HK-2 (cell line): ENCODE measurements at regions not wholly inside any gene's neighbourhood (a gene's known extent, or its start where the extent isn't known, plus 50 kb on each side); places are given as distances from the start of the nearest gene placed in this dataset.

Experiments used
- DNase-seq: peaks from one replicate; pipeline ENCODE4 v3.0.0-alpha.2; 2018; ENCODE audit not compliant: unreplicated experiment

GRCh38 chr14:95034788-95035187 lies 122.5 kb downstream of the DICER1 start:
- no peak for DNase-seq

GRCh38 chr14:95033682-95034632 lies 123.4 kb downstream of the DICER1 start:
- no peak for DNase-seq

DNA sequence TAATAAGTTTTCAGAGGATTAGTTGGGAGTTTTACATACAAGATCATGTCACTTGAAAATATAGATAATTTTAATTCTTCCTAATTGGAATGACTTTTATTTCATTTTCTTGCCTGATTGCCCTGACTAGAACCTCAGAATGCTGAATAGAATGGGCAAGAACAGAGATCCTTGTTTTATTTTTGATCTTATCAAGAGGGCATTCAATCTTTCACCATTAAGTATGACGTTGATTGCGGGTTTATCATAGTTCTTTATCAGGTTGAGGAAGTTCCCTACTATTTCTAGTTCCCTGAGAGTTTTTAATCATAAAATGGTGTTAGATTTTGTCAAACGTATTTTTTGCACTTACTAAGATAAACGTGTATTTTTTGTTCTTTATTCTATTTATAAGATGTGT lies 124.3 kb downstream of the DICER1 start:
- DNase-seq = no peak

- DNase-seq = no peak
These were observed 130.4 kb downstream of the DICER1 start for GRCh38 chr14:95026851-95027463.

GRCh38 chr14:95025941-95026340 lies 131.4 kb downstream of the DICER1 start:
- DNase-seq = no peak

DNA sequence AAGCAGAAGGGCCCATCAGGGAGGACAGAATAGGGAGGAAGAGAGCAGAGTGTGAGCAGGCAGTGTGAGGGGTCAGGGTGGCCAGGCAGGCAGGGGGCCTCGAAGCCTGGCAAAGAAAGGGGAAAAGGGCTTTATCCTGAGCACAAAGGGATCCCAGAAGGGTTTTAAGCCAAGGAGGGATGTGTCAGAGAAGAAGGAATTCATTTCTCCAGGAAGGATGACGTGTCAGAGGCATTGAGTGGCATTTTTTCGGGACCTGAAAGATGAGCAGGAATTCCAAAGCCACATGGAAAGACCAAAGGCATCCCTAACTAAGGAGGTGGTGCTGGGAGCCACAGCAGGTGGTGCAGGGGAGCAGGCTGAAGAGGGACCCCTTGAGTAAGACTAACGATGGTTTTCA lies 132.1 kb downstream of the DICER1 start:
- DNase-seq = no peak

- no peak for DNase-seq
These were observed 132.9 kb downstream of the DICER1 start for GRCh38 chr14:95024380-95024779.

- no peak for DNase-seq
These were observed 133.4 kb downstream of the DICER1 start for GRCh38 chr14:95023886-95024285.

DNA sequence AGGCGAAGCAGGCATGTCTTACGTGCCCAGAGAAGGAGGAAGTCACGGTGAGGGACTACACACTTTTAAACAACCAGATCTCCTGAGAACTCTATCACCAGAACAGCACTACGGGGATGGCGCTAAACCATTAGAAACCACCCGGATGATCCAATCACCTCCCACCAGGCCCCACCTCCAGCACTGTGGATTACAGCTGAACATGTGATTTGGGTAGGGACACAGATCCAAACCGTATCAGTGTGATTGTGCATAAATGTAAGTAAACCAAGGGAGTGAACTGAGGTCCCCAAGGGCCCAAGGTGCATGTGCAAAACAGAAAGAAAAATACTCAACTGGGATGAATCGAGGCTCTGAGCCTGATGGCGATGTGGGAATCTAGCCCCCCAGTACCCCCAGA lies 134.2 kb downstream of the DICER1 start:
- no peak for DNase-seq

DNA sequence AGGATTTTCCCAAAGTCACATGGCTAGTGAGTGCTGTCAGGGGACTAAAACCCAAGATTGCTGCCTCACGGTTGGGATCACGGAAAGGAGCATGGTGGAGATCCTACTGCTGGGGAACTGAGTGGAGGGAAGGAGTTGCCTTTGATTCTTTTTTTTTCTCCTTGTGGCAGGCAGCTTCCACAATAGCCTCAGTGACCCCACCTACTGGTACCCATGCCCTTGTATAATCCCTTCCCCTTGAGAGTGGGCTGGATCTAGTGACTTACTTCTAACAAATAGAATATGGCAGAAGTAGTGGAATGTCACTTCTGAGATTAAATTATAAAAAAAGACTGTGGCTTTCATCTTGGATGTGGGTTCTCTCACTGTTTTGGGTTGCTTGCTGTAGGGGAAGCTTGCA lies 135.7 kb downstream of the DICER1 start:
- DNase-seq = no peak

DNA sequence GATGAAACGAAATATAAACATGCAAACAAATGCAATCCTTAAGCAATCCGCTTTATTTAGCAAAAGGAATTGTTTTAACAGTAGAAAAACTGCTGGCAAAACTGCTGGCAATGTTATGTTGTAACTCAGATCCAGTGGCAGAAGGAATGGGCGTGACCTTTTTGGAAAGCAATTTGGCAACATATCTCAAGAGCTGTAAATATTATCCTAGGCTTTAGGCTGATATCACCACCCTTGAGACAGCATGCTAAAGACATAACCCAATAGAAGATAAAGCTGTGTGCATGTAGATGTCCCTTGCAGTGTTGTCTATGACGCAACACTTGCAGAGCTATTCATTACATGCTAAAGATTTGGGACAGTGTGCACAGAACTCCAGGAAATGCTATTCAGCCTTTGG lies 138.5 kb downstream of the DICER1 start:
- no peak for DNase-seq

DNA sequence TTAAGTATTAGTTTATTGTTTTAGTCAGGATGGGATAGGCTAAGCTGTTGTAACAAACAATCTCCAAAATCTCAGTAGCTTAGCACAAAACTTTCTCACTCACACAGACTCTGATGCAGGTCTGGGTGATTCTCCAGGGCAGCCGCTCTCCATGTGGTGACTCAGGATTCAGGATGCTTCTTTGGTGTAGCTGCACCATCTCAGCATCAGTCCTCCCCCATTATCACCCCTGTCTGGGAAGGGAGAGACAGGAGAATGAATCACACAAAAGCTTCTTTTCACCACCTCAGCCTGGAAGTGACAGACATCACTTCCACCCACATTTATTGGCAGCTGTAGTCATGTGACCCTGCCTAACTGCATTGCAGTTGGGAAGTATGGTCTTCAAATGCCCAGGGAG lies 142.3 kb downstream of the DICER1 start:
- no peak for DNase-seq

GRCh38 chr14:95014036-95014435 lies 143.3 kb downstream of the DICER1 start:
- no peak for DNase-seq

DNA sequence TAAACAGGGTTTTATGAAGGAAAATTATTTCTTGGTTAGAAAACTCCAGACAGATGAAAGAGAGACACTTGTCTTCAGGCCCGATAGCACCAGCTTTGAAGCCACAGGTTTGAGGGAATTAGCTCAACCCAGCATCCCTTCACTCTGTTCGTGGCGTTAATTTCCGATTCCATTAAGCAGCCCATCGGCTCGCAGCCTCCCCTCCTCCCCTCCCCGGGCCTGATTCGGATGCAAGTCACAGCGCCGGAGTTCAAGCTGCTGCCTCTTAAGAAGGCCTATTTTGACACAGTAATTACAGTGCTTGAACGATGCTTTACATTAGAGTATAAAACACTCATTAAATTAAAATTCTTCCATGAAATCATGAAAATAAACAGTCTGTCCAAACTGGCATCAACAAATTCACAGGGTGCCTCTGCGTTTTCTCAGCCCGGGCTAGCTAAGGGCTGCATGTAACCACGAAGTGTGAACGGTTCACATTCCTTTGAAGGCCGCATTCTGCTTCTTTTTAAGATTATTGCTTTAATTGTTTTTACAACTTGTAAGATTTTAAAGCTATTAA lies 145.8 kb downstream of the DICER1 start:
- DNase-seq = no peak

DNA sequence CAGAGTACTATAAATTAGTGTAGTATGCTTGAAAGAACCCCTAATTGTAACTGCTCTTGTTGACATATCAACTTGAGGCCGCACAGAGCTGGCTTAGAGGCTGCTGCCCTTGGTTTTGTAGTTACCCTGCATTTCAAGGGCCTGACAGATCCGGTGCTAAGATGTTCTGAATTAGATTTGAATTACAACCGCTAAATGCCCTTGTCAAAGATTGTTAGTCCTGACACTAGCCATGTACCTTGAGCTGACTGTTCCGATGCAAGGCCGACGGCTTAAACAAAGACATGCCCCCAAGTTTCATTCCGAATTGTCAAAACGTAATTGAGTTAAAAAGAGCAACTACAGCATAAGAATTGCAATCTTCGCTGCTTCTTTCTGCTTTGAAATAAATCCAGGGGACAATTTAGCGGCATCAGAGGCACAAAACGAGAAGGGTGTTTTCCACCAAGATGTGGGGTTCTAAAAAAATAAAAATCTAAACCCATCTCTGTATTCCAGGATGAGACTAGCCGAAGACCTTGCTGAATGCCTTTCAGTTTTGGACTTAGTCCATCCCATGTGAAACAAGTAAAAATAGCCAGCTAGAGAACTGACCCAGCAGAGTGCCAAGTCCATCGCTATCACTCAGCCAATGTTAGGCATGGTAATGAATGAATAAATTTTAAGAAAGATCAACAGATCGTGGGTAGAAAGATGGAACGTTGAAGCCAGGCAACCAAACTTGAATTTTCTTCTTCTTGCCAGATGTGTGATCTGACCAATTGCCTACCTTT lies 148.7 kb downstream of the DICER1 start:
- DNase-seq = no peak

DNA sequence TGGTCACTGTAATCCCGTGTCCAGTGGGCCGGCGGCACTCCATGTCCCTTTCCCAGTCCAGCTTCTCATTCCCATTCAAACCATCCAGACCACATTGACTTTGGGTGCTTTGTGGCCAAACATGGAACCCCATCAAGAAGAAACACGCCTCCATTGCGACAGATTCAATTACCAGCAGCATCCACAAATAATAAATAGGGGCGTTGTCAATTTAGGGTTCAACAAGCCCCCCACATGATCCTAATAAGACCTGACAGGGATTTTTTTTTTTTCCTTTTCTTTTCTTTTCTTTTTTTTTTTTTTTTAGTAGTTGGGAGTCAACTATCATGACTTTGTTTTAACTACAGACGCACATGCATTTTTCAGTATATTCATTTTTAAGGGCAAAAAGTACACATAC lies 149.4 kb downstream of the DICER1 start:
- DNase-seq = no peak

GRCh38 chr14:95006479-95006878 lies 150.8 kb downstream of the DICER1 start:
- no peak for DNase-seq

GRCh38 chr14:95006051-95006450 lies 151.3 kb downstream of the DICER1 start:
- DNase-seq = no peak

- no peak for DNase-seq
These were observed 154.0 kb downstream of the DICER1 start for GRCh38 chr14:95003099-95003960.

- DNase-seq = no peak
These were observed 158.6 kb downstream of the DICER1 start for GRCh38 chr14:94998685-94999084.

DNA sequence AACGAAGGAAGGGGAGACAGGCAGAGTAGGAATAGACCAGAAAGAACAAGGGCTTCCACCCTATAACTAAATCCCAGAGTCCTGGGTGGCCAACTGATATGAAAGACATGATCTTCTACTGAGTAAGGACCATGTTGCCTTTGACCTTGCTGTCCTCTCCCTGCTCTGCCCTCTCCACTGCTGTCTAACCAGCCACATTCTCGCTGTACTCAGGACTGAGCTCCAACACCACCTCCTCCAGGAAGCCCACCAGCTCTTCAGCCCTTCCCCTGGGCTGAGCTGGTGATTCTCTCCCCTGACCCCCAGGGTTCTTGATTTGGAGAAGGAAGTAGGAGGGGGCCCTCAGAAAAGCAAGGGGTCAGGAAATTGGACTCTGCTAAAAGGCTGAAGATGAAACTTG lies 159.2 kb downstream of the DICER1 start:
- no peak for DNase-seq
